ENCODE measurements at regions not wholly inside any gene's neighbourhood (a gene's known extent, or its start where the extent isn't known, plus 50 kb on each side); places are given as distances from the start of the nearest gene placed in this dataset.

DNA sequence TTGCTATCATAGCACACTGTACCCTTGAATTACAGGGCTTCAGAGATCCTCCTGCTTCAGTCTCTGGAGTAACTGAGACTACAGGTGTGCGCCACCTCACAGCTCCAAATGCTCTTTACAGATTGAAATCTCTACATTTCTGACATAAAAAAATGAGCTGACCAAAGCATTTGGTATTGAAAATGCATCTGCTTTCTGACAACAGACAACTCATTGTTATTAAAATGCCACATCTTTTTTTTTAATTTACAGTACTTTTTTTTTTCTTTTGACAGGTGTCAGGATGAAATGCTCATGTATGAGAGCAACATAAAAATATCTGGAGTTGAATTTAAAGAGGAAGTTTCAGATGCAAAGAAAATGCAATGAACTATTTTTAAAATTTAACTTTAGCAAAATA is 764.5 kb downstream of the TRAM1L1 start (continued):
- TF ChIP-seq PTBP1 (IDR thresholded peaks at IDR 0.05; ENCODE audit: low read depth, low read length, poor library complexity, severe bottlenecking): no peak

DNA sequence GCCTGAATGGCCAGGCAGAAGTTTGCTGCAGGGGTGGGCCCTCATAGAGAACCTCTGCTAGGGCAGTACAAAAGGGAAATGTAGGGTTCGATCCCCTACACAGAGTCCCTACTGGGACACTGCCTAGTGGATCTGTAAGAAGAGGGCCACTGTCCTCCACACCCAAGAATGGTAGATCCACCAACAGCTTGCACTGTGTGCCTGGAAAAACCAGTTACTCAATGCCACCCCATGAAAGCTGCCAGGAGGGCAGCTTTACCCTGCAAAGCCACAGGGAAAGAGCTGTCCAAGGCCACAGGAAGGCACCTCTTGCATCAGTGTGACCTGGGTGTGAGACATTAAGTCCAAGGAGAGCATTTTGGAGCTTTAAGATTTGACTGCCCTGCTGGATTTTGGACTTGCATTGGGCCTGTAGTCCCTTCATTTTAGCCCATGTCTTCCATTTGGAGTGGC is 781.6 kb downstream of the TRAM1L1 start:
- BruUV-seq (replicated peaks): no TSS peak
- Histone ChIP-seq H2AFZ (ENCODE audit: low read length) (no peak overlapping the region), H3K36me3 (replicated peaks in 1 of 2; ENCODE audit: control insufficient read depth in 1 of 2, insufficient read depth in 2 of 2, low read length in 2 of 2) (no peaks in the 10 kb centered on the region), H3K79me2 (ENCODE audit: insufficient read depth, low read length) (no peaks in the 10 kb centered on the region), H3K9me3 (ENCODE audit: low read length) (no peaks in the 10 kb centered on the region), H3K4me3 (replicated peaks in 1 of 3; ENCODE audit: insufficient read depth in 1 of 3, low read depth in 2 of 3, low read length in 3 of 3) (no peak overlapping the region), H3K27me3 (ENCODE audit: control insufficient read depth in 1 of 2, insufficient read depth in 2 of 2, low read length in 2 of 2) (no peaks in the 10 kb centered on the region), H3K4me2 (ENCODE audit: low read depth, low read length) (no peak overlapping the region), H4K20me1 (ENCODE audit: insufficient read depth, low read length) (no peaks in the 10 kb centered on the region), H3K9ac (ENCODE audit: insufficient read depth, low read depth, low read length) (no peak overlapping the region), H3K27ac (ENCODE audit: extremely low read length, insufficient read depth, low read length) (no peak overlapping the region), H3K4me1 (ENCODE audit: insufficient read depth, low read length) (no peaks in the 10 kb centered on the region)
- ChIA-PET CTCF (ENCODE audit: low intra/inter-chr PET ratio, low total read pairs) (no interaction called here), POLR2A (no interaction called here)
- intact Hi-C loops (cut with micrococcal nuclease; ENCODE audit: unreplicated experiment) (no loop called here), in situ Hi-C loops (cut with HindIII; ENCODE audit: extremely low pct_ligation_motif_present, low pct_unique_long_range_greater_than_20kb) (no loop called here)
- 0% methylated on average over 1 of the region's 1 CpG for WGBS (ENCODE audit: low lambda C conversion rate)
- DNase-seq (ENCODE audit: low spot score): no peak
- ATAC-seq: no peak
- no peak for FAIRE-seq
- TF ChIP-seq MBD4 (IDR thresholded peaks at IDR 0.05; ENCODE audit: borderline replicate concordance, low read length) (no peak), DPF2 (CRISPR knock-in tag; IDR thresholded peaks at IDR 0.05; ENCODE audit: borderline replicate concordance, low read depth) (no peak), XRCC5 (optimal IDR thresholded peaks at IDR 0.05; ENCODE audit: low read length) (no peak), MATR3 (CRISPR knock-in tag; IDR thresholded peaks at IDR 0.05) (no peak), SPEN (CRISPR knock-in tag; IDR thresholded peaks at IDR 0.05; ENCODE audit: low read depth) (no peak), ZNF33B (CRISPR knock-in tag; IDR thresholded peaks at IDR 0.05) (no peak), HMG20B (CRISPR knock-in tag; conservative IDR thresholded peaks at IDR 0.05) (no peak), ZNF672 (CRISPR knock-in tag; IDR thresholded peaks at IDR 0.05) (no peak)
- TF ChIP-seq, protein P1, sequence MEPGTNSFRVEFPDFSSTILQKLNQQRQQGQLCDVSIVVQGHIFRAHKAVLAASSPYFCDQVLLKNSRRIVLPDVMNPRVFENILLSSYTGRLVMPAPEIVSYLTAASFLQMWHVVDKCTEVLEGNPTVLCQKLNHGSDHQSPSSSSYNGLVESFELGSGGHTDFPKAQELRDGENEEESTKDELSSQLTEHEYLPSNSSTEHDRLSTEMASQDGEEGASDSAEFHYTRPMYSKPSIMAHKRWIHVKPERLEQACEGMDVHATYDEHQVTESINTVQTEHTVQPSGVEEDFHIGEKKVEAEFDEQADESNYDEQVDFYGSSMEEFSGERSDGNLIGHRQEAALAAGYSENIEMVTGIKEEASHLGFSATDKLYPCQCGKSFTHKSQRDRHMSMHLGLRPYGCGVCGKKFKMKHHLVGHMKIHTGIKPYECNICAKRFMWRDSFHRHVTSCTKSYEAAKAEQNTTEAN (CRISPR knock-in tag; conservative IDR thresholded peaks at IDR 0.05): no peak
- TF ChIP-seq, protein P2, sequence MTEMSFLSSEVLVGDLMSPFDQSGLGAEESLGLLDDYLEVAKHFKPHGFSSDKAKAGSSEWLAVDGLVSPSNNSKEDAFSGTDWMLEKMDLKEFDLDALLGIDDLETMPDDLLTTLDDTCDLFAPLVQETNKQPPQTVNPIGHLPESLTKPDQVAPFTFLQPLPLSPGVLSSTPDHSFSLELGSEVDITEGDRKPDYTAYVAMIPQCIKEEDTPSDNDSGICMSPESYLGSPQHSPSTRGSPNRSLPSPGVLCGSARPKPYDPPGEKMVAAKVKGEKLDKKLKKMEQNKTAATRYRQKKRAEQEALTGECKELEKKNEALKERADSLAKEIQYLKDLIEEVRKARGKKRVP (CRISPR knock-in tag; IDR thresholded peaks at IDR 0.05): no peak
- TF ChIP-seq, protein P3, sequence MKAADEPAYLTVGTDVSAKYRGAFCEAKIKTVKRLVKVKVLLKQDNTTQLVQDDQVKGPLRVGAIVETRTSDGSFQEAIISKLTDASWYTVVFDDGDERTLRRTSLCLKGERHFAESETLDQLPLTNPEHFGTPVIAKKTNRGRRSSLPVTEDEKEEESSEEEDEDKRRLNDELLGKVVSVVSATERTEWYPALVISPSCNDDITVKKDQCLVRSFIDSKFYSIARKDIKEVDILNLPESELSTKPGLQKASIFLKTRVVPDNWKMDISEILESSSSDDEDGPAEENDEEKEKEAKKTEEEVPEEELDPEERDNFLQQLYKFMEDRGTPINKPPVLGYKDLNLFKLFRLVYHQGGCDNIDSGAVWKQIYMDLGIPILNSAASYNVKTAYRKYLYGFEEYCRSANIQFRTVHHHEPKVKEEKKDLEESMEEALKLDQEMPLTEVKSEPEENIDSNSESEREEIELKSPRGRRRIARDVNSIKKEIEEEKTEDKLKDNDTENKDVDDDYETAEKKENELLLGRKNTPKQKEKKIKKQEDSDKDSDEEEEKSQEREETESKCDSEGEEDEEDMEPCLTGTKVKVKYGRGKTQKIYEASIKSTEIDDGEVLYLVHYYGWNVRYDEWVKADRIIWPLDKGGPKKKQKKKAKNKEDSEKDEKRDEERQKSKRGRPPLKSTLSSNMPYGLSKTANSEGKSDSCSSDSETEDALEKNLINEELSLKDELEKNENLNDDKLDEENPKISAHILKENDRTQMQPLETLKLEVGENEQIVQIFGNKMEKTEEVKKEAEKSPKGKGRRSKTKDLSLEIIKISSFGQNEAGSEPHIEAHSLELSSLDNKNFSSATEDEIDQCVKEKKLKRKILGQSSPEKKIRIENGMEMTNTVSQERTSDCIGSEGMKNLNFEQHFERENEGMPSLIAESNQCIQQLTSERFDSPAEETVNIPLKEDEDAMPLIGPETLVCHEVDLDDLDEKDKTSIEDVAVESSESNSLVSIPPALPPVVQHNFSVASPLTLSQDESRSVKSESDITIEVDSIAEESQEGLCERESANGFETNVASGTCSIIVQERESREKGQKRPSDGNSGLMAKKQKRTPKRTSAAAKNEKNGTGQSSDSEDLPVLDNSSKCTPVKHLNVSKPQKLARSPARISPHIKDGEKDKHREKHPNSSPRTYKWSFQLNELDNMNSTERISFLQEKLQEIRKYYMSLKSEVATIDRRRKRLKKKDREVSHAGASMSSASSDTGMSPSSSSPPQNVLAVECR (CRISPR knock-in tag; IDR thresholded peaks at IDR 0.05; ENCODE audit: borderline replicate concordance): no peak
- TF ChIP-seq, protein P4, sequence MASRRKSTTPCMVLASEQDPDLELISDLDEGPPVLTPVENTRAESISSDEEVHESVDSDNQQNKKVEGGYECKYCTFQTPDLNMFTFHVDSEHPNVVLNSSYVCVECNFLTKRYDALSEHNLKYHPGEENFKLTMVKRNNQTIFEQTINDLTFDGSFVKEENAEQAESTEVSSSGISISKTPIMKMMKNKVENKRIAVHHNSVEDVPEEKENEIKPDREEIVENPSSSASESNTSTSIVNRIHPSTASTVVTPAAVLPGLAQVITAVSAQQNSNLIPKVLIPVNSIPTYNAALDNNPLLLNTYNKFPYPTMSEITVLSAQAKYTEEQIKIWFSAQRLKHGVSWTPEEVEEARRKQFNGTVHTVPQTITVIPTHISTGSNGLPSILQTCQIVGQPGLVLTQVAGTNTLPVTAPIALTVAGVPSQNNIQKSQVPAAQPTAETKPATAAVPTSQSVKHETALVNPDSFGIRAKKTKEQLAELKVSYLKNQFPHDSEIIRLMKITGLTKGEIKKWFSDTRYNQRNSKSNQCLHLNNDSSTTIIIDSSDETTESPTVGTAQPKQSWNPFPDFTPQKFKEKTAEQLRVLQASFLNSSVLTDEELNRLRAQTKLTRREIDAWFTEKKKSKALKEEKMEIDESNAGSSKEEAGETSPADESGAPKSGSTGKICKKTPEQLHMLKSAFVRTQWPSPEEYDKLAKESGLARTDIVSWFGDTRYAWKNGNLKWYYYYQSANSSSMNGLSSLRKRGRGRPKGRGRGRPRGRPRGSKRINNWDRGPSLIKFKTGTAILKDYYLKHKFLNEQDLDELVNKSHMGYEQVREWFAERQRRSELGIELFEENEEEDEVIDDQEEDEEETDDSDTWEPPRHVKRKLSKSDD (CRISPR knock-in tag; IDR thresholded peaks at IDR 0.05; ENCODE audit: low read depth): no peak

Measured in HepG2 (cell line).